ENCODE measurements at regions not wholly inside any gene's neighbourhood (a gene's known extent, or its start where the extent isn't known, plus 50 kb on each side); places are given as distances from the start of the nearest gene placed in this dataset.

DNA sequence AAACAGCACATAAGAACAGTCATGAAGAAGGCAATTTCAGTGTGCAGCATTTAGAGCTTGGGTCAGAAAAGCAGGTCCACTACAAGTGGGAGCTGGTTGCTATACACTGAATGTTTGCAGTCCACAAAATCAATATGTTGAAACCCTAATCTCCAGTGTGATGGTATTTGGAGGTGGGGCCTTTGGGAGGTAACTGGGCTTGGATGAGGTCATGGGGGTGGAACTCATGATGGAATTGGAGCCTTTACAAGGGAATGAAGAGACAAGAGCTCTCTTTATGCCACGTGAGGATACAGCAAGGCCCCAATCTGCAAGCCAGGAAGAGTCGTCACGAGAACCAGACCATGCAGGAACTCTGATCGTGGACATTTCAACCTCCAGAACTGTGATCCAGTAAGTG lies 216.7 kb upstream of the SLC35B3 start:
- H2BK15ac ChIP-seq (ENCODE audit: low read depth, low read length), result no peak overlapping the region
- H3K27ac Mint-ChIP-seq, result no peak overlapping the region

More for the DNA sequence above, 216.7 kb upstream of the SLC35B3 start:
- Mint-ChIP-seq H3K4me3 (no peak overlapping the region), H3K27me3 (ENCODE audit: low read depth) (no peaks in the 10 kb centered on the region; the same call in 1 of the 2 replicates), H3K4me1 (0 out of 4 replicates have a peak, but pooled peaks cover 0 to 2% of the 10 kb centered on the region in 2 experiments), H3K9me3 (no peaks in the 10 kb centered on the region), H3K36me3 (ENCODE audit: insufficient read depth in 1 of 3, low read depth in 3 of 3) (no peaks in the 10 kb centered on the region)
- Histone ChIP-seq H2BK5ac (ENCODE audit: insufficient read length, low read length) (no peak overlapping the region), H3K14ac (ENCODE audit: insufficient read depth, low read length) (no peak overlapping the region), H3K27ac (ENCODE audit: insufficient read length, low read depth, low read length) (no peak overlapping the region), H3K23me2 (ENCODE audit: insufficient read length, low read depth, low read length, poor library complexity, severe bottlenecking) (no peaks in the 10 kb centered on the region), H2AK5ac (ENCODE audit: insufficient read length, low read length) (no peak overlapping the region), H2AFZ (ENCODE audit: low read length) (no peak overlapping the region), H3K23ac (ENCODE audit: insufficient read length, low read depth, low read length) (no peak overlapping the region), H3K79me2 (ENCODE audit: insufficient read depth, low read length) (no peaks in the 10 kb centered on the region), H4K91ac (ENCODE audit: insufficient read length, low read depth, low read length) (no peak overlapping the region), H3K56ac (ENCODE audit: insufficient read length, low read depth, low read length) (no peak overlapping the region), H4K20me1 (ENCODE audit: control insufficient read depth, insufficient read depth, insufficient read length) (no peaks in the 10 kb centered on the region), H2BK20ac (ENCODE audit: low read depth, low read length, poor library complexity, severe bottlenecking) (no peak overlapping the region), H3K79me1 (ENCODE audit: insufficient read depth, low read depth, low read length, poor library complexity, severe bottlenecking) (no peaks in the 10 kb centered on the region), H3K9ac (ENCODE audit: extremely low read depth, insufficient read length, low read length) (no peak overlapping the region), H3K4me2 (ENCODE audit: insufficient read depth, insufficient read length, low read length) (no peak overlapping the region), H4K5ac (ENCODE audit: insufficient read length, low read depth, low read length) (no peak overlapping the region), H4K8ac (replicated peaks; ENCODE audit: insufficient read length, low read depth, low read length) (no peak overlapping the region), H3K27me3 (ENCODE audit: insufficient read depth, low read length) (no peaks in the 10 kb centered on the region), H3K4me1 (ENCODE audit: insufficient read depth, low read length) (no peaks in the 10 kb centered on the region), H3K4ac (ENCODE audit: low read depth, low read length) (no peak overlapping the region), H3K18ac (ENCODE audit: insufficient read length, low read depth, low read length) (no peak overlapping the region), H3T11ph (ENCODE audit: low read length) (no peak overlapping the region), H3K9me3 (ENCODE audit: control insufficient read depth, low read depth, low read length) (no peaks in the 10 kb centered on the region), H2BK12ac (ENCODE audit: insufficient read length, low read depth, low read length) (no peak overlapping the region), H2BK120ac (ENCODE audit: low read depth, low read length, poor library complexity, severe bottlenecking) (no peak overlapping the region)
- TF ChIP-seq, protein P1, sequence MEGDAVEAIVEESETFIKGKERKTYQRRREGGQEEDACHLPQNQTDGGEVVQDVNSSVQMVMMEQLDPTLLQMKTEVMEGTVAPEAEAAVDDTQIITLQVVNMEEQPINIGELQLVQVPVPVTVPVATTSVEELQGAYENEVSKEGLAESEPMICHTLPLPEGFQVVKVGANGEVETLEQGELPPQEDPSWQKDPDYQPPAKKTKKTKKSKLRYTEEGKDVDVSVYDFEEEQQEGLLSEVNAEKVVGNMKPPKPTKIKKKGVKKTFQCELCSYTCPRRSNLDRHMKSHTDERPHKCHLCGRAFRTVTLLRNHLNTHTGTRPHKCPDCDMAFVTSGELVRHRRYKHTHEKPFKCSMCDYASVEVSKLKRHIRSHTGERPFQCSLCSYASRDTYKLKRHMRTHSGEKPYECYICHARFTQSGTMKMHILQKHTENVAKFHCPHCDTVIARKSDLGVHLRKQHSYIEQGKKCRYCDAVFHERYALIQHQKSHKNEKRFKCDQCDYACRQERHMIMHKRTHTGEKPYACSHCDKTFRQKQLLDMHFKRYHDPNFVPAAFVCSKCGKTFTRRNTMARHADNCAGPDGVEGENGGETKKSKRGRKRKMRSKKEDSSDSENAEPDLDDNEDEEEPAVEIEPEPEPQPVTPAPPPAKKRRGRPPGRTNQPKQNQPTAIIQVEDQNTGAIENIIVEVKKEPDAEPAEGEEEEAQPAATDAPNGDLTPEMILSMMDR (conservative IDR thresholded peaks at IDR 0.05), result no peak
- DNase-seq, result no peak
- no CpG with 5 or more reads among the region's 4 CpGs for WGBS (ENCODE audit: extremely low coverage, insufficient read length, low lambda C conversion rate)

Data from H9 (cell line).